ENCODE measurements at regions not wholly inside any gene's neighbourhood (a gene's known extent, or its start where the extent isn't known, plus 50 kb on each side); places are given as distances from the start of the nearest gene placed in this dataset. TPM values are rescaled to one million over a fixed set of nuclear protein-coding genes. Genes with fewer than 3 reads are reported as not detected.

Small RNA genes in the stretch of these regions (small RNA-seq; reads per million reads assigned to genes)
- not detected for gene RN7SL221P

Measured in K562 (cell line).